DND-41 (cell line): ENCODE measurements at regions not wholly inside any gene's neighbourhood (a gene's known extent, or its start where the extent isn't known, plus 50 kb on each side); places are given as distances from the start of the nearest gene placed in this dataset.

Source experiments
- EZH2 ChIP-seq: IDR thresholded peaks from 3 replicates; pipeline ENCODE4 v1.6.1; 2012; ENCODE audit warnings: borderline replicate concordance, low read depth, mild to moderate bottlenecking, moderate library complexity, low read length, inconsistent platforms; ENCODE audit not compliant: severe bottlenecking
- TF ChIP-seq, protein P1 (sequence below): IDR thresholded peaks from 2 replicates; pipeline ENCODE4 v1.5.1; 2012; ENCODE audit warnings: borderline replicate concordance, low read length, moderate library complexity, mild to moderate bottlenecking; ENCODE audit not compliant: poor library complexity, severe bottlenecking; ENCODE audit errors: extremely low read depth

- TF ChIP-seq, protein P1, sequence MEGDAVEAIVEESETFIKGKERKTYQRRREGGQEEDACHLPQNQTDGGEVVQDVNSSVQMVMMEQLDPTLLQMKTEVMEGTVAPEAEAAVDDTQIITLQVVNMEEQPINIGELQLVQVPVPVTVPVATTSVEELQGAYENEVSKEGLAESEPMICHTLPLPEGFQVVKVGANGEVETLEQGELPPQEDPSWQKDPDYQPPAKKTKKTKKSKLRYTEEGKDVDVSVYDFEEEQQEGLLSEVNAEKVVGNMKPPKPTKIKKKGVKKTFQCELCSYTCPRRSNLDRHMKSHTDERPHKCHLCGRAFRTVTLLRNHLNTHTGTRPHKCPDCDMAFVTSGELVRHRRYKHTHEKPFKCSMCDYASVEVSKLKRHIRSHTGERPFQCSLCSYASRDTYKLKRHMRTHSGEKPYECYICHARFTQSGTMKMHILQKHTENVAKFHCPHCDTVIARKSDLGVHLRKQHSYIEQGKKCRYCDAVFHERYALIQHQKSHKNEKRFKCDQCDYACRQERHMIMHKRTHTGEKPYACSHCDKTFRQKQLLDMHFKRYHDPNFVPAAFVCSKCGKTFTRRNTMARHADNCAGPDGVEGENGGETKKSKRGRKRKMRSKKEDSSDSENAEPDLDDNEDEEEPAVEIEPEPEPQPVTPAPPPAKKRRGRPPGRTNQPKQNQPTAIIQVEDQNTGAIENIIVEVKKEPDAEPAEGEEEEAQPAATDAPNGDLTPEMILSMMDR = no peak
- no peak for TF ChIP-seq EZH2
Observed at GRCh38 chr6:104118274-104118673, 741.4 kb downstream of the HACE1 start.
